Sigmoid colon (tissue), 4 donors: ENCODE measurements at regions not wholly inside any gene's neighbourhood (a gene's known extent, or its start where the extent isn't known, plus 50 kb on each side); places are given as distances from the start of the nearest gene placed in this dataset.

Experiments used
- EP300 ChIP-seq, 4 donors: sonication (generic); formaldehyde crosslinking; IDR thresholded peaks; one replicate each; pipeline ENCODE4 v1.6.1; 2017; ENCODE audit warnings: antibody characterized with exemption in 4 of 4
- TF ChIP-seq, protein P1 (sequence below), 4 experiments: fragments of 450-650 bp in 3 of 4; fragments of 200-600 bp in 1 of 4; IDR thresholded peaks; one replicate each; pipeline ENCODE4 v1.5.1; 2016 to 2019; ENCODE audit warnings: antibody characterized with exemption in 4 of 4, mild to moderate bottlenecking in 3 of 4, moderate library complexity in 2 of 4

DNA sequence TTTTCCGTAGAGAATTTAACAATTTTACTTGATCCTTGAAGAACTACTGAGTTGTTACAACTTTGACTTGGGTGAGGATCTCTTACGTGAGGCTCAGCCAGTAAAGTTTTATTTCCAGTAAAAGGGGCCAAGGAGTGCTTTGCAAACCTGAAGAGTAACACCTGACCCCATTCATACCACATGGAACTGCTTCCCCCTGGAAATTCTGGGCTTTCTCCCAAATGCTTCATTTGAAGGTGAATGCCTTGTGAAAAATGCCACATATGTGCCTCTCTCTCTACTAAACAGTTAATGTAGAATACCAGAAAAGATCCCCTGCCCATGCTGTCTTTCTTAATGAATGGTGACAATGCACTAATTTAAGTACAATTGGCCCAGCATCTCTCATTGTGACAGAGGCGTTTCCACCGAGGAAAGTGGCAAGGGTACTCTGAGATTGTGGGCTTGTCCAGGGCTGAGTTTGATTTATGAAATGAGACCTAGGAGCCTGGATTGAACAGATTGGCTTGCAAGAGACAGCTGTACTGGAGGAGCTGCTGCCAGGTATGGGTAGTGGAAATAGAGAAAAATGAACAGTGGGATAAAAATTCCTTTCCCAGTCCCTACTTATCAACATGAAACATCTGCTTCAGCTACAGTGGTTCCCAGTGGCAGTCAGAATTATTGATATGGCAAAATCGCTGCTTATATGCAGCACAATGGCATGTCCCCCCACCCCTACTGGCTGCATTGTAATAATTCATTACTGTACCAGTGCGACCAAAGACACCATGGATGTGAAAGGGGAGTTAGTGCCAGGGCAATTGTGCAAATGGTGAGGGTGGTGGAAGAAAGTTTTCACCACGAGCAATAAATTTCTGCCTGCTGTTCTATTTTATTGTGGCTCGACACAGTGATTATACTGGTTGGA is 843.7 kb upstream of the WWC1 start:
- TF ChIP-seq EP300 (IDR thresholded peaks at IDR 0.05), result no peak
- TF ChIP-seq, protein P1, sequence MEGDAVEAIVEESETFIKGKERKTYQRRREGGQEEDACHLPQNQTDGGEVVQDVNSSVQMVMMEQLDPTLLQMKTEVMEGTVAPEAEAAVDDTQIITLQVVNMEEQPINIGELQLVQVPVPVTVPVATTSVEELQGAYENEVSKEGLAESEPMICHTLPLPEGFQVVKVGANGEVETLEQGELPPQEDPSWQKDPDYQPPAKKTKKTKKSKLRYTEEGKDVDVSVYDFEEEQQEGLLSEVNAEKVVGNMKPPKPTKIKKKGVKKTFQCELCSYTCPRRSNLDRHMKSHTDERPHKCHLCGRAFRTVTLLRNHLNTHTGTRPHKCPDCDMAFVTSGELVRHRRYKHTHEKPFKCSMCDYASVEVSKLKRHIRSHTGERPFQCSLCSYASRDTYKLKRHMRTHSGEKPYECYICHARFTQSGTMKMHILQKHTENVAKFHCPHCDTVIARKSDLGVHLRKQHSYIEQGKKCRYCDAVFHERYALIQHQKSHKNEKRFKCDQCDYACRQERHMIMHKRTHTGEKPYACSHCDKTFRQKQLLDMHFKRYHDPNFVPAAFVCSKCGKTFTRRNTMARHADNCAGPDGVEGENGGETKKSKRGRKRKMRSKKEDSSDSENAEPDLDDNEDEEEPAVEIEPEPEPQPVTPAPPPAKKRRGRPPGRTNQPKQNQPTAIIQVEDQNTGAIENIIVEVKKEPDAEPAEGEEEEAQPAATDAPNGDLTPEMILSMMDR (IDR thresholded peaks at IDR 0.05), result no peak
